LNCaP clone FGC (cell line): ENCODE measurements at regions not wholly inside any gene's neighbourhood (a gene's known extent, or its start where the extent isn't known, plus 50 kb on each side); places are given as distances from the start of the nearest gene placed in this dataset.
"Not testable (repeated sequence)": the region's sequence is repeated elsewhere in the genome, so short reads cannot be mapped to it uniquely, and the experiment has no call there.

Source experiments
- DNase-seq: peaks from one replicate; pipeline ENCODE4 v3.0.0-alpha.2; 2011; ENCODE audit warnings: low read depth
- H3K4me3 ChIP-seq: 2 replicates; pipeline ENCODE4 v1.5.1; 2011; ENCODE audit warnings: mild to moderate bottlenecking, low read depth, low read length, control low read depth
- TF ChIP-seq, protein P1 (sequence below): IDR thresholded peaks from 2 replicates; pipeline ENCODE4 v1.5.1; 2012; ENCODE audit warnings: mild to moderate bottlenecking; ENCODE audit not compliant: control insufficient read depth, insufficient read depth; ENCODE audit errors: extremely low read depth

- no peak overlapping the region for H3K4me3 ChIP-seq
- TF ChIP-seq, protein P1, sequence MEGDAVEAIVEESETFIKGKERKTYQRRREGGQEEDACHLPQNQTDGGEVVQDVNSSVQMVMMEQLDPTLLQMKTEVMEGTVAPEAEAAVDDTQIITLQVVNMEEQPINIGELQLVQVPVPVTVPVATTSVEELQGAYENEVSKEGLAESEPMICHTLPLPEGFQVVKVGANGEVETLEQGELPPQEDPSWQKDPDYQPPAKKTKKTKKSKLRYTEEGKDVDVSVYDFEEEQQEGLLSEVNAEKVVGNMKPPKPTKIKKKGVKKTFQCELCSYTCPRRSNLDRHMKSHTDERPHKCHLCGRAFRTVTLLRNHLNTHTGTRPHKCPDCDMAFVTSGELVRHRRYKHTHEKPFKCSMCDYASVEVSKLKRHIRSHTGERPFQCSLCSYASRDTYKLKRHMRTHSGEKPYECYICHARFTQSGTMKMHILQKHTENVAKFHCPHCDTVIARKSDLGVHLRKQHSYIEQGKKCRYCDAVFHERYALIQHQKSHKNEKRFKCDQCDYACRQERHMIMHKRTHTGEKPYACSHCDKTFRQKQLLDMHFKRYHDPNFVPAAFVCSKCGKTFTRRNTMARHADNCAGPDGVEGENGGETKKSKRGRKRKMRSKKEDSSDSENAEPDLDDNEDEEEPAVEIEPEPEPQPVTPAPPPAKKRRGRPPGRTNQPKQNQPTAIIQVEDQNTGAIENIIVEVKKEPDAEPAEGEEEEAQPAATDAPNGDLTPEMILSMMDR, result no peak
- DNase-seq, result peak; percentile 28
Observed at GRCh38 chr3:18090377-18090776, 334.8 kb downstream of the SATB1 start.

DNA sequence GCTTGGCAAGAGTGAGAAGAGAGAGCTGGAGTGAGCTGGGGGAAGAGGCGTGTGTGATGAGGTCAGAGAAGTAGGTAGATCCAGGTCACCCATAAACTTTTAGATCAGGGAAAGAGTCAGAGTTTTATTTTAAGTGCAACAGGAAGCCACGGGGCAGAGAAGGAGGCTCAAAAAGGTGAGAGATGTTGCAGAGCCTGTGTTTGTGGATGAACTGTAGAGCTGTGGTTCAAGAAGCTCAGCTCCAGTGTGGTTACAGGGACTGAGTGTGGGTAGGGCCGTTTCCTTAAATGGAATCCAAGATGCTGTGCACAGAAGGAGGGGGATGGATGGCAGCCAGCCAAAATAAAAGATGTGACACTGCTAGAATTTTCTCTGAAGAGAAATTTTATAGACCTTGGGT lies 337.2 kb downstream of the SATB1 start:
- no peak for DNase-seq
- TF ChIP-seq, protein P1, result no peak
- H3K4me3 ChIP-seq, result no peak overlapping the region

DNA sequence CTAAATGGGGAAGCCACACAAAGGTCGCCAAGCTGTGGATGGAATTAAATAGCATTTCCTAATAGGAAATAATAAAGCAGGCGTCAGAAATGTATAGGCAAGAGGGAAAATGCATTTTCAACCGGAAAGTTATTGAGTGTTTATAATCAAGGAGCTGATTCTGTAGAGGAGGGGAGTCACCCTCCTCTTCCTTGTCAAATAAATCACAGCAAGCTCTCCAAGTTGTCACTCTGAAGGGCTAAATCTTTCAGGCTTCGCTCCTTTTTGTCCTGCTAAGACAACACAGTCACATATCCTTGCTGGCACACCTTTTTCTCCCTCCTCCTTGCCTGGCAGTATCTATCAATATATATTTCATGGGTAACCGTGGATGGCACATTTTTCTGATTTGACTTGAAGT lies 338.4 kb downstream of the SATB1 start:
- no peak overlapping the region for H3K4me3 ChIP-seq
- no peak for DNase-seq
- TF ChIP-seq, protein P1, result no peak

- no peak for DNase-seq
- H3K4me3 ChIP-seq, result no peak overlapping the region
- TF ChIP-seq, protein P1, result no peak
Observed at GRCh38 chr3:18086078-18086477, 339.1 kb downstream of the SATB1 start.

- no peak for DNase-seq
- TF ChIP-seq, protein P1, result no peak
- H3K4me3 ChIP-seq, result no peak overlapping the region
Observed at GRCh38 chr3:18085429-18085828, 339.7 kb downstream of the SATB1 start.

DNA sequence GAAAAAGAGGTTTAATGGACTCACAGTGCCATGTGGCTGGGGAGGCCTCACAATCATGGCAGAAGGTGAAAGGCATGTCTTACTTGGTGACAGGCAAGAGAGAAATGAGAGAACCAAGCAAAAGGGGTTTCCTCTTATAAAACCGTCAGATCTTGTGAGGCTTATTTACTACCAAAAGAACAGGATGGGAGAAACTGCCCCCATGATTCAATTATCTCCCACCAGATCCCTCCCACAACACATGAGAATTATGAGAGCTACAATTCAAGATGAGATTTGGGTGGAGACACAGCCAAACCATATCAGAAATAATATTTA lies 340.8 kb upstream of the TBC1D5 start:
- not testable (repeated sequence) for H3K4me3 ChIP-seq, DNase-seq

DNA sequence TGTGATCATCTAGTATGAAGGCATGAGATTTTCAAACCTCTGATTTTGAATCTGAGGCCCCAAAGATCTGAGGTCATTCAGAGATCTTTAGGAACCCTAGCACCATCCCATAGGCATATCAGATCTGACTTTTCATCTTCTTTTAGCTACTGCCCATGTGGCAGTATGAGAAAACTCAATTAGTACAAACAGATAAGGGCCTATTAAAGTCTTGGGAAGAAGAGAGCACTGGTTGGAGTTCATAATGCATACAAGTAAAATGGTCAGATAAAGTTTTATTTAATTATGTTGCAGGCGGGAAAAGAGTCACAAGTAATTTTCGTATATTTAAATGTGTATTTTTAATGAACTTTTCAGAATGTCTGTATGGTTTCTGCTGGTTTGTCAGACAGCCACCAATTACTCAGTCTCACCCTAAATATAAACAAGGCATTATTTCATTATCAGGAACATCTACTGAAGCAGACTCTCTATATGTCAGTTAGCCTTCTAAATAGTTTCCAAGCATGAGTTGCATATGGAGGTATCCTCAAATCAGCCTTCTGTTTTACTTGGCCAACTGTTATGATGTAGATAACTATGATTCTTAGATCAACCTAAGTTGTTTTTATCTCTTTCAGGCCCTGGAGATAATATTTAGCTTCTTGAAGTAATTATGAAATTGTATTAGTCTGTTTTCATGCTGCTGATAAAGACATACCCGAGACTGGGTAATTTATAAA lies 340.3 kb upstream of the TBC1D5 start:
- TF ChIP-seq, protein P1, result no peak
- no peak for DNase-seq
- no peak overlapping the region for H3K4me3 ChIP-seq
